Common myeloid progenitor, CD34-positive (primary cell): ENCODE measurements at regions not wholly inside any gene's neighbourhood (a gene's known extent, or its start where the extent isn't known, plus 50 kb on each side); places are given as distances from the start of the nearest gene placed in this dataset.
A peak's percentile ranks its signal among the peaks of the same experiment; 100 is the strongest.

Source experiments
- CTCF ChIA-PET: fragments of 350-600 bp; sonication (Branson Sonifier 250); formaldehyde crosslinking; loops from one replicate; lab custom pipeline; 2021; ENCODE audit warnings: antibody characterized with exemption; lab: Charles Lee
- POLR2A ChIA-PET: fragments of 350-600 bp; sonication (Branson Sonifier 250); formaldehyde crosslinking; loops from one replicate; lab custom pipeline; 2021; ENCODE audit warnings: antibody characterized with exemption; lab: Charles Lee
- DNase-seq, 3 donors: peaks; one replicate each; pipeline versions ENCODE4 v3.0.0 to v3.0.0-alpha.2; 2013
- H3K27ac ChIP-seq, 2 experiments: 1 replicate in 1 of 2; 2 replicates in 1 of 2; pipeline ENCODE4 v1.7.0; 2013; ENCODE audit warnings: inconsistent platforms in 2 of 2, low read length in 2 of 2, mild to moderate bottlenecking in 2 of 2, low read depth in 1 of 2, moderate library complexity in 1 of 2; ENCODE audit not compliant: severe bottlenecking in 2 of 2, insufficient read depth in 1 of 2, poor library complexity in 1 of 2
- H3K27me3 ChIP-seq, 5 experiments: replicated peaks in 2 of 5; 1 replicate in 3 of 5; 2 replicates in 2 of 5; pipeline versions ENCODE4 v1.6.1 to v1.7.0; 2013; ENCODE audit warnings: low read length in 4 of 5, mild to moderate bottlenecking in 2 of 5, moderate library complexity in 2 of 5, inconsistent platforms in 1 of 5; ENCODE audit not compliant: insufficient read depth in 5 of 5, control insufficient read depth in 4 of 5
- H3K36me3 ChIP-seq, 4 experiments: 1 replicate in 2 of 4; 2 replicates in 2 of 4; pipeline versions ENCODE4 v1.6.1 to v1.7.0; 2013; ENCODE audit warnings: low read length in 3 of 4, control low read depth in 1 of 4, mild to moderate bottlenecking in 1 of 4; ENCODE audit not compliant: control insufficient read depth in 4 of 4, insufficient read depth in 4 of 4
- H3K4me1 ChIP-seq, 4 experiments: 1 replicate in 3 of 4; 2 replicates in 1 of 4; pipeline versions ENCODE4 v1.6.1 to v1.7.1; 2013; ENCODE audit warnings: low read length in 3 of 4, mild to moderate bottlenecking in 3 of 4, control low read depth in 1 of 4, inconsistent platforms in 1 of 4, moderate library complexity in 1 of 4; ENCODE audit not compliant: control insufficient read depth in 4 of 4, insufficient read depth in 4 of 4; ENCODE audit errors: control extremely low read depth in 1 of 4
- H3K4me3 ChIP-seq, 7 experiments: 1 replicate in 4 of 7; 2 replicates in 3 of 7; pipeline versions ENCODE4 v1.5.1 to v1.7.0; 2013; ENCODE audit warnings: mild to moderate bottlenecking in 7 of 7, low read length in 6 of 7, moderate library complexity in 6 of 7, inconsistent platforms in 2 of 7, low read depth in 2 of 7, control low read depth in 1 of 7; ENCODE audit not compliant: insufficient read depth in 4 of 7, control insufficient read depth in 1 of 7; ENCODE audit errors: extremely low read depth in 1 of 7
- H3K9me3 ChIP-seq, 5 experiments: 1 replicate in 4 of 5; 2 replicates in 1 of 5; pipeline versions ENCODE4 v1.6.1 to v1.7.1; 2013; ENCODE audit warnings: low read length in 4 of 5, mild to moderate bottlenecking in 2 of 5, inconsistent platforms in 1 of 5, low read depth in 1 of 5, moderate library complexity in 1 of 5; ENCODE audit not compliant: control insufficient read depth in 4 of 5, insufficient read depth in 2 of 5; ENCODE audit errors: control extremely low read depth in 1 of 5
- WGBS: methylation state at CpG from one replicate; pipeline ENCODE4 v1.1.5; 2013; ENCODE audit not compliant: insufficient coverage; 5-methylcytosine and 5-hydroxymethylcytosine counted together

DNA sequence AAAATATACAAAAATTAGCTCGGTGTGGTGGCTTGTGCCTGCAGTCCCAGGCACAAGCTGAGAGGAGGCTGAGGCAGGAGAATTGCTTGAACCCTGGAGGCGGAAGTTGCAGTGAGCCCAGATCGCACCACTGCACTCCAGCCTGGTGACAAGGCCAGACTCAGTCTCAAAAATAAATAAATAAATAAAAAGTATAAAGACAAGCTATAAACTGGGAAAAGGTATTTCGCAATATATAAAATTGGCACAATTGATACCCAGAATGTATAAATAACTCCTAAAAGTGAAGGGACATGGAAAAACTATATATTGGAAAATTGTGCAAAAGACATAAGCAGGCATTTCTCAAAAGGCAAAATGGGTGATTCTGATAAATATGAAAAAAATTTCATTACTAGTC lies 657.9 kb upstream of the SLC8A1 start:
- no peaks in the 10 kb centered on the region for H3K27me3 ChIP-seq
- H3K36me3 ChIP-seq = no peaks in the 10 kb centered on the region
- WGBS = 100% methylated on average over 1 of the region's 4 CpGs
- no peak overlapping the region for H3K4me3 ChIP-seq
- DNase-seq = no peak
- ChIA-PET POLR2A (no interaction called here), CTCF (no interaction called here)
- H3K9me3 ChIP-seq = no peaks in the 10 kb centered on the region
- no peak overlapping the region for H3K27ac ChIP-seq
- peaks cover 0 to 9% (median 0%) of the 10 kb centered on the region in 4 experiments for H3K4me1 ChIP-seq

DNA sequence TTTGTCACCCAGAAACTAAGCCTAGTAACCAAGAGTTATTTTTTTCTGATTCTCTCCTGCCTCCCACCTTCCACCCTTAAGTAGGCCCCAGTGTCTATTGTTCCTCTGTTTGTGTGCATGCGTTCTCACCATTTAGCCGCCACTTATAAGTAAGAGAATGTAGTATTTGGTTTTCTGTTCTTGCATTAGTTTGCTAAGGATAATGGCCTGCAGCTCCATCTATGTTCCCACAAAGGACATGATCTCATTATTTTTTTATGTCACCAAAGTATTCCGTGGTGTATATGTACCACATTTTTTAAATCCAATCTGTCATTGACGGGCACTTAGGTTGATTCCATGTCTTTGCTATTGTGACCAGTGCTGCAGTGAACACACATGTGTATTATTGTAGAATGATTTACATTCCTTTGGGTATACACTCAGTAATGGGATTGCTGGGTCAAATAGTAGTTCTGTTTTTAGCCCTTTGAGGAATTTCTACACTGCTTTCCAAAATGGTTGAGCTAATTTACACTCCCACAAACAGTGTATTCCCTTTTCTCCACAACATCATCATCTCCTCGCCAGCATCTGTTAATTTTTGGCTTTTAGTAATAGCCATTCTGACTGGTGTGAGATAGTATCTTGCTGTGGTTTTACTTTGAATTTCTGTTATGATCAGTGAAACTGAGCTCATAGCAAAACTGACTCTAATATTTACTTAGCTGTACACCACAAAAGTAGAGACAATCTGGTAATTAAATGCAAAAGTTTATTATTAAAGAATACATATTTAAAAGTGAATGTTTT lies 660.1 kb upstream of the SLC8A1 start:
- Histone ChIP-seq H3K4me3 (no peak overlapping the region), H3K9me3 (no peaks in the 10 kb centered on the region), H3K4me1 (peaks cover 0 to 9% (median 0%) of the 10 kb centered on the region in 4 experiments), H3K36me3 (no peaks in the 10 kb centered on the region), H3K27ac (no peak overlapping the region), H3K27me3 (no peaks in the 10 kb centered on the region)
- peak in 2 of 3 donors; percentile 7 to 27 for DNase-seq
- ChIA-PET CTCF (interaction anchor here (1.0 kb wide), 1 partner anchor 26 kb away, joined by 3 read pairs; no protein-coding TSS in a partner anchor), POLR2A (no interaction called here)
- no CpG with 5 or more reads among the region's 5 CpGs for WGBS

DNA sequence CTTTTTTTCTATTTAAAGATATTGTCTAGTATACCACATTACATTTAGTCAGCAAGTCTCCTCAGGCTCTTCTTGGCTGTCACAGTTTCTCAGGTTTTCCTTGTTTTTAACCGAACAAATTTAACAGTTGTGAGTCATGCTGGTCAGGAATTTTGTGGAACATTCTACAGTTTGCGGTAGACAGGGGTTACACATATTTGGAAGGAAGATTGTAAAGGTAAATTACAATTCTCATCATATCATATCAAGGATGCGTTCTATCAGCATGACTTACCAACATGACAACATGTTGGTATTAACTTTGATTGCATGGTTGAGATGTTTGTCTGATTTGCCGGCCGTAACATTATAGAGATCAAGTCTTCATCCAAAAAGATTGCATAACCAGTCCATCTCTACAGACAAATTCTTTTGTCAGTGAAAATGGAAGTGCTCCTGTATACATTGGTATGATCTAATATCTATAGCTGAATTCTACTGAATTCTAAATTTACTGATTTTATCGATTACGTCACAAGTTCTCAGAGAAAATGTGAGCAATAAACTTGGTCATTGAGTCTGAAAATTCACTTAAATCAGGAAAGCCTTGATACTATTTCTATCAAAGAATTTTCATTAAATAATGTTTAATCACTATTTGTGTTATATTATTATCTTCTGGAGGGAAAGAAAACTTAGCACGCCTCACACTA lies 664.4 kb upstream of the SLC8A1 start:
- no peak overlapping the region for H3K27ac ChIP-seq
- H3K4me1 ChIP-seq = peaks cover 0 to 9% (median 4%) of the 10 kb centered on the region in 4 experiments
- DNase-seq = no peak
- POLR2A ChIA-PET = no interaction called here
- H3K9me3 ChIP-seq = no peaks in the 10 kb centered on the region
- no peaks in the 10 kb centered on the region for H3K27me3 ChIP-seq
- CTCF ChIA-PET = no interaction called here
- H3K4me3 ChIP-seq = no peak overlapping the region
- WGBS = no CpG with 5 or more reads among the region's 8 CpGs
- H3K36me3 ChIP-seq = no peaks in the 10 kb centered on the region

DNA sequence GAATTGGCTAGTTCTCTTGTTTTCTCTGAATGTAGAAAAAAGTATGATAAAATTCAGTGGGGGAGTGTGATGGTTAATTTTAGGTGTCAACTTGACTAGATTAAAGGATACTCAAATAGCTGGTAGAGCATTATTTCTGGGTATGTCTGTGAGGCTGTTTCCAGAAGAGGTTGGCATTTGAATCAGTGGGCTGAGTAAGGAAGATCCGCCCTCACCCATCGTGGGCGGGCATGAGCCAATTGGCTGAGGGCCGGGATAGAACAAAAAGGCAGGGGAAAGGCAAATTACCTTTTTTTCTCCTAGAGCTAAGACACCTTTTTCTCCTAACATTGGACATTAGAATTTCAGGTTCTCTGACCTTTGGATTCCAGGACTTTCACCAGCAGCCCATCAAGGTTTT lies 667.6 kb upstream of the SLC8A1 start:
- ChIA-PET CTCF (no interaction called here), POLR2A (no interaction called here)
- Histone ChIP-seq H3K27me3 (no peaks in the 10 kb centered on the region), H3K4me3 (no peak overlapping the region), H3K27ac (no peak overlapping the region), H3K9me3 (no peaks in the 10 kb centered on the region), H3K4me1 (peaks cover 0 to 4% (median 2%) of the 10 kb centered on the region in 4 experiments), H3K36me3 (no peaks in the 10 kb centered on the region)
- DNase-seq = no peak
- 100% methylated on average over 4 of the region's 4 CpGs for WGBS

DNA sequence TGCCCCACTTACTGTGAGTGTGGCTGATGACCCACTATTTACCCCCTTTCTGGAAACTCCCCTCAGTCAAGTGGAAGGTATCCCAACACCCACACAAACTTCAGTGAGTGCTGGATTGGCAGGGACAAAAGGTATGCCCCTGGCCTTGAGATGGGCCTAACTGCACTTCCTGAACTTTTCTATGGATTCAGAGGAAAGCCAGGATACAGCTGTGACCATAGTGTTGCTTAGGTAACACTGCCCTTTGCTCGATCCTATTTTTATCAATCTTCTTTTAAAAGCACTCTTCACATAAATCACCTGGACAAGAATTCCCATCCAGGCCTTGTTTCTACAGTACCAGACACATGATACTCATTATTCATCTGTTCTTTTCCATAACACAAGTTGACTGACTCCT lies 671.5 kb upstream of the SLC8A1 start:
- H3K36me3 ChIP-seq = no peaks in the 10 kb centered on the region
- POLR2A ChIA-PET = no interaction called here
- no peak overlapping the region for H3K4me3 ChIP-seq
- no peak for DNase-seq
- peaks cover 0 to 2% (median 0%) of the 10 kb centered on the region in 5 experiments for H3K9me3 ChIP-seq
- no peaks in the 10 kb centered on the region for H3K27me3 ChIP-seq
- WGBS = 100% methylated on average over 1 of the region's 1 CpG
- CTCF ChIA-PET = no interaction called here
- no peak overlapping the region for H3K27ac ChIP-seq
- H3K4me1 ChIP-seq = no peaks in the 10 kb centered on the region

DNA sequence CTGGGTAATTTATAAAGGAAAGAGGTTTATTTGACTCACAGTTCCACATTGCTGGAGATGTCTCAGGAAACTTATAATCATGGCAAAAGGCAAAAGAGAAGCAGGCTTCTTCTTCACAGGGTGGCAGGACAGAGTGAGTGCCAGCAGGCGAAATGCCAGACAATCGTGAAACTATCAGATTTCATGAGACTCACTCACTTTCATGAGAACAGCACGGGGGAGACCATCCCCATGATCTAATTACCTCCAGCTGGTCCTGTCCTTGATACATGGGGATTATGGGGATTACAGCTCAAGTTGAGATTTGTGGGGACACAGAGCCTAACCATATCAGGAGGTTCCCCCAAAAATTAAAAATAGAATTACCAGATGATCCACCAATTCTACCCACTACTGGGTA lies 675.5 kb upstream of the SLC8A1 start:
- no peak overlapping the region for H3K27ac ChIP-seq
- peaks cover 0 to 2% (median 0%) of the 10 kb centered on the region in 5 experiments for H3K9me3 ChIP-seq
- ChIA-PET POLR2A (no interaction called here), CTCF (no interaction called here)
- no peaks in the 10 kb centered on the region for H3K36me3 ChIP-seq
- H3K4me3 ChIP-seq = no peak overlapping the region
- H3K4me1 ChIP-seq = peaks cover 0 to 9% (median 0%) of the 10 kb centered on the region in 4 experiments
- 87% methylated on average over 3 of the region's 3 CpGs for WGBS
- no peak for DNase-seq
- no peaks in the 10 kb centered on the region for H3K27me3 ChIP-seq

DNA sequence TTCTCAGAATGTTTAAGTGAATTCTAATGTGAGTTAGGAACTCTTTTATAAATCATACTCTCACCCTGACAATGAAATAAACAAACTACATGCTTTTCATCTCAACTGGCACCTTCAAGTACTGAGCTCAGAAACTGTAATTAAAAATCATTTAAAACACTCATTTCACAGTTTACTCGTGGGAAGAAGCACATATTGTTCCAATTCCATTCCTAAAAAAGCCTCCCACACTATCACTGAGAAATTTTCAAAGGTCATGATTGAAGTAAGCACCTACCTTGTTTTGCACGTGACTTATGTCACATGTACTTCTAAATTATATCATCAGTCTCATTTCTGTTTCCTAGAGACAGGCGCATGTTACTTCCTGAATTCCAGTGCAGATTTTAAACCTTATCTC lies 678.1 kb upstream of the SLC8A1 start:
- DNase-seq = peak in 2 of 3 donors; percentile 5 to 14
- H3K27me3 ChIP-seq = no peaks in the 10 kb centered on the region
- ChIA-PET CTCF (no interaction called here), POLR2A (no interaction called here)
- H3K4me1 ChIP-seq = peaks cover 0 to 9% (median 0%) of the 10 kb centered on the region in 4 experiments
- 12% methylated on average over 3 of the region's 3 CpGs for WGBS
- no peak overlapping the region for H3K27ac ChIP-seq
- peaks cover 0 to 2% (median 0%) of the 10 kb centered on the region in 5 experiments for H3K9me3 ChIP-seq
- no peaks in the 10 kb centered on the region for H3K36me3 ChIP-seq
- H3K4me3 ChIP-seq = no peak overlapping the region
